ENCODE measurements at regions not wholly inside any gene's neighbourhood (a gene's known extent, or its start where the extent isn't known, plus 50 kb on each side); places are given as distances from the start of the nearest gene placed in this dataset.
"Not testable (repeated sequence)": the region's sequence is repeated elsewhere in the genome, so short reads cannot be mapped to it uniquely, and the experiment has no call there.

GRCh38 chr16:51834133-51834532 lies 683.1 kb upstream of the SALL1 start:
- no peak overlapping the region for H3K27ac ChIP-seq
- no peak for TF ChIP-seq CTCF (IDR thresholded peaks at IDR 0.05)
- no peak for TF ChIP-seq ZFX (IDR thresholded peaks at IDR 0.05; ENCODE audit: borderline replicate concordance)

GRCh38 chr16:51831595-51832367 lies 680.7 kb upstream of the SALL1 start:
- TF ChIP-seq CTCF (IDR thresholded peaks at IDR 0.05) (no peak), ZFX (IDR thresholded peaks at IDR 0.05; ENCODE audit: borderline replicate concordance) (no peak)
- H3K27ac ChIP-seq, result no peak overlapping the region

- not testable (repeated sequence) for H3K27ac ChIP-seq
These were observed 680.0 kb upstream of the SALL1 start for GRCh38 chr16:51831034-51831433.

GRCh38 chr16:51825779-51826178 lies 674.7 kb upstream of the SALL1 start:
- H3K27ac ChIP-seq, result no peak overlapping the region
- TF ChIP-seq CTCF (IDR thresholded peaks at IDR 0.05) (no peak), ZFX (IDR thresholded peaks at IDR 0.05; ENCODE audit: borderline replicate concordance) (no peak)

- no peak for TF ChIP-seq ZFX (IDR thresholded peaks at IDR 0.05; ENCODE audit: borderline replicate concordance)
- TF ChIP-seq CTCF (IDR thresholded peaks at IDR 0.05), result no peak
- H3K27ac ChIP-seq, result no peak overlapping the region
These were observed 671.4 kb upstream of the SALL1 start for GRCh38 chr16:51822471-51822870.

GRCh38 chr16:51821527-51821926 lies 670.5 kb upstream of the SALL1 start:
- TF ChIP-seq CTCF (IDR thresholded peaks at IDR 0.05), result no peak
- TF ChIP-seq ZFX (IDR thresholded peaks at IDR 0.05; ENCODE audit: borderline replicate concordance), result no peak
- H3K27ac ChIP-seq, result no peak overlapping the region

GRCh38 chr16:51820176-51820575 lies 669.1 kb upstream of the SALL1 start:
- TF ChIP-seq CTCF (IDR thresholded peaks at IDR 0.05), result no peak
- TF ChIP-seq ZFX (IDR thresholded peaks at IDR 0.05; ENCODE audit: borderline replicate concordance), result no peak
- H3K27ac ChIP-seq, result no peak overlapping the region
